Vagina (tissue), 2 donors: ENCODE measurements at regions not wholly inside any gene's neighbourhood (a gene's known extent, or its start where the extent isn't known, plus 50 kb on each side); places are given as distances from the start of the nearest gene placed in this dataset.

Experiments used
- CTCF ChIP-seq, 3 experiments: fragments of 450-650 bp in 2 of 3; fragments of 200-600 bp in 1 of 3; sonication (generic) in 1 of 3; IDR thresholded peaks; one replicate each; pipeline ENCODE4 v1.5.1; 2017 to 2019; ENCODE audit warnings: antibody characterized with exemption in 3 of 3, mild to moderate bottlenecking in 2 of 3, moderate library complexity in 2 of 3
- POLR2AphosphoS5 ChIP-seq, 2 donors: sonication (generic); formaldehyde crosslinking; IDR thresholded peaks; one replicate each; pipeline ENCODE4 v1.9.0; 2017; ENCODE audit warnings: antibody characterized with exemption in 2 of 2, mild to moderate bottlenecking in 2 of 2, low read depth in 1 of 2; ENCODE audit not compliant: insufficient read depth in 1 of 2

DNA sequence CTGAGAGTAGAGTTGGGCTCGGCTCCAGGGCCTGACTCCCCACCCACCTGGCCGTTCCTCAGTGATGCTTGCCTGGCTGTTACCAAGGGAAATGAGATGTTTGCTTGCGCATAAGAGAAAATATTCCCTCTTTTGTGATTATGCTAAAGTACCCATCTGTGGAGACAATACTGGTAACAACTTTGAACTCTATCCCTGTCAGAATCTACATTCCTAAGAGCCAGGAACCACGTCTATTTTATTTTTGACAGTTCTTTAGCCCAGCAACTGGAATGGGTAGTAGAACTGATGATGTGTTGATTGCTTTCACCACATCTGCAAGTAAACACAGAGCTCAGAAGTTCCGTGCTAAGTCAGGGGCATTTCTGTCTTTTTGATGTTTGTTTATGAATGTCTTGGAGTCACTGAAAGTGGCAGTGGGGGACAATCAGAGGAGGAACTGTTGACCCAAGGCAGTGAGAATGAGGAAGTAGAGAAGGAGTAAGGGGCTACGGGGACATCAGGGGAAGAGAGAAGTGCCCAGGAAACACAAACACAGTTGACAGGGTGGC is 348.3 kb upstream of the SOX11 start:
- no peak for TF ChIP-seq CTCF (IDR thresholded peaks at IDR 0.05)
- no peak for TF ChIP-seq POLR2AphosphoS5 (IDR thresholded peaks at IDR 0.05; ENCODE audit: insufficient read depth in 1 of 2, low read depth in 1 of 2)
